T47D (cell line): ENCODE measurements at regions not wholly inside any gene's neighbourhood (a gene's known extent, or its start where the extent isn't known, plus 50 kb on each side); places are given as distances from the start of the nearest gene placed in this dataset.

Source experiments
- DNase-seq, 2 experiments: peaks; one replicate each; pipeline versions ENCODE4 v3.0.0 to v3.0.0-alpha.2; 2011 to 2012; ENCODE audit warnings: low read depth in 1 of 2, low spot score in 1 of 2
- JUND ChIP-seq: IDR thresholded peaks from 2 replicates; pipeline ENCODE4 v1.6.1; 2012; ENCODE audit warnings: low read depth
- in situ Hi-C: cut with HindIII; loops from 2 replicates; pipeline ENCODE4 v1.10.0; 2016; ENCODE audit warnings: low sequenced_read_pairs, low pct_unique_long_range_greater_than_20kb

DNA sequence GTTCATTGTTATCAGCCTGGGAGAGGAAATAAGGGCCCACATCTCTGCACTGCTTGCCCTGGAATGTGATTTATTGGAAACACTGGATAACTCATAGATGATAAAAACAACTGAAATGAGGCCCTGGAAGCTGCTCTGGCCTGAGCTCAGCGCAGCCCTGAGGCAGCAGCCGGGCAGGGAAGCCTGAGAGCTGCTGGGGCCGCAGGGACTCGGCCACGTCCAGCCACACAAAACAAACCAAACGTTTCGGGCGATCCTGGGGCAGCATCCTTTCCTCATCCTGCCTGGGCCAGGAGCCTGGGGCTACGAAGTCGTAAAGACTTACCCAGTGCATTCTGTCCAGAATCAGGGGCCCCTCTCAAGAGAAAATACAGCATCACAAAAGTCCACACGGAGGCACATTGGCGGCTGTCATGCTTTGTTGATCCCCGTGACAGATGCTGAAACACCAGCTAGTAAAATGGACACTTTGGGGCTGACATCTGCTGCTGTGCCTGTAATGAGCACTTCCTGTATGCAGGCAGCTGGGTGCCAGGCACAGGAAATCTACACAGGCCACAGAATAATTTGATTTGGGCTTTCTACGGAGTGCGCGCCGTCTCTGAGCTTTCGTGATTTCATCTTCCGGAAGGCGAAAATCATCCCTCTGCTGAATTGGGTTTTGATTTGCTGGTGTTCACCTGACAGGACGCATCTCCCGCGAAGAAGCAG is 250.6 kb downstream of the EIPR1 start:
- in situ Hi-C loops, result no loop called here
- no peak for DNase-seq
- TF ChIP-seq JUND, result no peak

DNA sequence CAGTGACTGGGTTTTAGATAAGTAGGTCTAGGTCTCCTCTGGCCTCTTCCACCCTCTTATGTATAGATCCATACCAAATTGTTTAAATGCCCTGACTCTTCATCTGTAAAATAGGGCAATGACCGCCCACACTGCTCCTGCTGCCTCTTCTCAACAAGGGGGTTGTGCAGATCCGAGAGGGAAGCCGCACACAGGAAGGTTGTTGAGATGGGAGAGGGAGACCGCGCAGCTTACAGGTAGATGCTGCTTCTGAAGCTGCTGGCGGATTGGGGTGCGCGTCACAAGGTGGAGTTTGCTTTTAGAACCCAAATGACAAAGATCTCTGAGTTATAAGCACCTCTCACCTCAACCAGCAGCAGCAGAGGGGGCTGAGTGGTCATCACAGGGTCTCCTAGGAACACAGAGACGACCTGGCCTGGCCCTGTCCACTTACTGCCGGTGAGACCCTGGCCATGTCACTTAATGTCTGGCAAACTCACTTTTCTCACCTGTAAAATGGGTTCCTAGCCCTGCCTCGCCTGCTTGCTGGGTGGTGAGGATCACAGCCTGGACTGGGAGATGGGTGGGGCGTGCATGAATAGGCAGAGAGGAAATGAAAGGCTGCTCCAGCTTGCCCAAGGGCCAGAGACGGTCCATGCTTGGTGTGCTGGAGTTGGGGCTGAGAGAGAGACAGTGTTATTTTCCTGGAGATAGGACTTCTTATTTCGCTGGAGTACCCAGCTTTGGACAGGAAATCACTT is 251.3 kb downstream of the EIPR1 start:
- TF ChIP-seq JUND, result no peak
- no peak for DNase-seq
- in situ Hi-C loops, result no loop called here

- TF ChIP-seq JUND, result no peak
- in situ Hi-C loops, result no loop called here
- DNase-seq, result no peak
Observed at GRCh38 chr2:3125761-3126130, 251.9 kb downstream of the EIPR1 start.

GRCh38 chr2:3125001-3125760 is 252.4 kb downstream of the EIPR1 start:
- no peak for TF ChIP-seq JUND
- in situ Hi-C loops, result no loop called here
- no peak for DNase-seq

GRCh38 chr2:3122525-3122924 is 255.1 kb downstream of the EIPR1 start:
- in situ Hi-C loops, result no loop called here
- TF ChIP-seq JUND, result no peak
- DNase-seq, result no peak

DNA sequence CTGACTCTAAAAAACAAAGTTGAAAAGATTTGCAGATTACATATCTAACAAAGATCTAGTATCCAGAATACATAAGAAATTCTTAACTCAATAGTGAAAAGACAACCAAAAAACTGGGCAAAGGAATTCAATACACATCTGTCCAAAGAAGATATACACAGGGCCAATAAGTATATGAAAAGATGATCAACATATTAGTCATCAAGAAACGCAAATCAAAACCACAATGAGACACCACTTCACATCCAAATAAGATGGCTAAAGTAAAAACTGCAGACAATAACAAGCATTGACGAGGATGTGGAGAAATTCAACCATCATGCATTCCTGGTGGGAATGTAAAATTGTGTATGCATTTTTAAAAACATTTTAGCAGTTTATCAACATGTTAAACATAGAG is 256.0 kb downstream of the EIPR1 start:
- TF ChIP-seq JUND, result no peak
- DNase-seq, result no peak
- in situ Hi-C loops, result no loop called here

GRCh38 chr2:3117650-3118216 is 259.9 kb downstream of the EIPR1 start:
- no peak for DNase-seq
- in situ Hi-C loops, result no loop called here
- no peak for TF ChIP-seq JUND

GRCh38 chr2:3116371-3116770 is 261.2 kb downstream of the EIPR1 start:
- no peak for DNase-seq
- TF ChIP-seq JUND, result no peak
- in situ Hi-C loops, result no loop called here

DNA sequence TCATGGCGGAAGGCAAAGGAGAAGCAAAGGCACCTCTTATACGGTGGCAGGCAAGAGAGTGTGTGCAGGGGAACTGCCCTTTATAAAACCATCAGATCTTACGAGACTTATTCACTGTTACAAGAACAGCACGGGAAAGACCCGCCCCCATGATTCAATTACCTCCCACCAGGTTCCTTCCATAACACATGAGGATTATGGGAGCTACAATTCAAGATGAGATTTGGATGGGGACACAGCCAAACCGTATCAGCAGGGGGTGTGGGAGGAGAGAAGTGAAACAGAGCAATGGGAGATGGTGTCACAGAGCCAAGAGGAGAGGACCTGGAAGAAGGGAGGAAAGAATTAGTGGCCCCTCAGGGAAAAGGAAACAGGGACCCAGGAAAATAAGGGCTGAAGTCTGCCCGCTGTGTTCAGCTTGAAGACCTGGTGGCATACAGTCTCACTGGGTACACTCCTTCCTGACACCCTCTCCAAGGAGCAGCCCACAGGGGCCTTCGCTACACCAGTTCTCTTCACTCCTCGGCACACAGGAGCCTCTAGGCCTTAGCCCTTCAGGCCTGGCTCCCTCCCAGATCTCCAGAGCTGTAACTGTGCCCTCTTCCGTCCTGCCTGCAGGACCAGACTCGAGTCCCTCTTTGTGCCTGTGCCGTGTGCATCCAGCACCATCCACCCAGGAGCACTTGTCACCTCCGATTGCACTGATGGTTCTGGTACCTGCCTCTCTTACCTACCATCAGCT is 262.1 kb downstream of the EIPR1 start:
- no peak for DNase-seq
- TF ChIP-seq JUND, result no peak
- in situ Hi-C loops, result no loop called here

- DNase-seq, result no peak
- no peak for TF ChIP-seq JUND
- in situ Hi-C loops, result no loop called here
Observed at GRCh38 chr2:3114406-3115185, 263.0 kb downstream of the EIPR1 start.

DNA sequence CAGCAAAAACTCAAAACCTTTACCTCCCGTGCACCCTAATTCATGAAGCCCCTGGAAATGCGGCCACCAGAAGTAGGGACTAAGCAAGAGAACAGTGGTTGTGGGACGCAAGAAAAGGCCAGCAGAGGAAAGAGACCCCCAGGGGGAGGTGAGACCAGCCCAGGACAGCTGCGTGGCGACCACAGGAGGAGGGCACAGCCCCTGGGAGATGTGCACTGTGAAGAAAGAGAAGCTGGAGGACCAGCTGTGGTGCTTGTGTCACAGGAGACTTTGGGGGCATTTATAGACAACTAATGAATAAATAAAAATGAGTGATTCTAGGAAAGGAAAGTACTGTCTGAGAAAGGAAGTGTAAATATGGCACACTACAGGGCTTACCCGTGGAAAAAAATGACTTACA is 263.8 kb downstream of the EIPR1 start:
- no peak for TF ChIP-seq JUND
- in situ Hi-C loops, result no loop called here
- DNase-seq, result no peak
